ENCODE measurements at regions not wholly inside any gene's neighbourhood (a gene's known extent, or its start where the extent isn't known, plus 50 kb on each side); places are given as distances from the start of the nearest gene placed in this dataset.

- intact Hi-C loops (cut with micrococcal nuclease) = no loop called here
- no peaks in the 10 kb centered on the region for H3K36me3 Mint-ChIP-seq (ENCODE audit: low read depth)
- H3K4me1 Mint-ChIP-seq = peaks cover 23% of the 10 kb centered on the region
- H3K27ac Mint-ChIP-seq = no peak overlapping the region
- POLR2A ChIA-PET = no interaction called here
- CTCF ChIA-PET = no interaction called here
- H3K27me3 Mint-ChIP-seq = no peaks in the 10 kb centered on the region
- no peak overlapping the region for H3K4me3 Mint-ChIP-seq
- H3K9me3 Mint-ChIP-seq = no peaks in the 10 kb centered on the region
- no peak for TF ChIP-seq CTCF (IDR thresholded peaks at IDR 0.05)
- DNase-seq = no peak
- ATAC-seq (ENCODE audit: low read depth) = no peak
Measured at GRCh38 chr6:134434019-134434942, 116.4 kb upstream of the SGK1 start.

GRCh38 chr6:134432036-134432435 lies 114.1 kb upstream of the SGK1 start:
- DNase-seq (no peak), ATAC-seq (ENCODE audit: low read depth) (no peak)
- no peaks in the 10 kb centered on the region for H3K36me3 Mint-ChIP-seq (ENCODE audit: low read depth)
- POLR2A ChIA-PET = no interaction called here
- no peak overlapping the region for H3K4me3 Mint-ChIP-seq
- no peak overlapping the region for H3K27ac Mint-ChIP-seq
- H3K4me1 Mint-ChIP-seq = peaks cover 15% of the 10 kb centered on the region
- CTCF ChIA-PET = no interaction called here
- intact Hi-C loops (cut with micrococcal nuclease) = no loop called here
- no peaks in the 10 kb centered on the region for H3K9me3 Mint-ChIP-seq
- TF ChIP-seq CTCF (IDR thresholded peaks at IDR 0.05) = no peak
- H3K27me3 Mint-ChIP-seq = no peaks in the 10 kb centered on the region

GRCh38 chr6:134431421-134431859 lies 113.5 kb upstream of the SGK1 start:
- Mint-ChIP-seq H3K4me3 (no peak overlapping the region), H3K36me3 (ENCODE audit: low read depth) (no peaks in the 10 kb centered on the region), H3K9me3 (no peaks in the 10 kb centered on the region), H3K27me3 (no peaks in the 10 kb centered on the region), H3K27ac (no peak overlapping the region), H3K4me1 (peaks cover 9% of the 10 kb centered on the region)
- ATAC-seq (ENCODE audit: low read depth) (no peak), DNase-seq (no peak)
- ChIA-PET POLR2A (no interaction called here), CTCF (no interaction called here)
- intact Hi-C loops (cut with micrococcal nuclease) = no loop called here
- TF ChIP-seq CTCF (IDR thresholded peaks at IDR 0.05) = no peak

GRCh38 chr6:134429861-134430380 lies 112.0 kb upstream of the SGK1 start:
- H3K36me3 Mint-ChIP-seq (ENCODE audit: low read depth) = no peaks in the 10 kb centered on the region
- no peak overlapping the region for H3K27ac Mint-ChIP-seq
- no peaks in the 10 kb centered on the region for H3K27me3 Mint-ChIP-seq
- ATAC-seq (ENCODE audit: low read depth) = no peak
- ChIA-PET CTCF (no interaction called here), POLR2A (no interaction called here)
- intact Hi-C loops (cut with micrococcal nuclease) = no loop called here
- TF ChIP-seq CTCF (IDR thresholded peaks at IDR 0.05) = no peak
- no peak overlapping the region for H3K4me3 Mint-ChIP-seq
- DNase-seq = no peak
- H3K9me3 Mint-ChIP-seq = no peaks in the 10 kb centered on the region
- no peaks in the 10 kb centered on the region for H3K4me1 Mint-ChIP-seq

GRCh38 chr6:134427721-134428120 lies 109.8 kb upstream of the SGK1 start:
- no peak for ATAC-seq (ENCODE audit: low read depth)
- no peak for DNase-seq
- intact Hi-C loops (cut with micrococcal nuclease) = no loop called here
- H3K9me3 Mint-ChIP-seq = no peaks in the 10 kb centered on the region
- TF ChIP-seq CTCF (IDR thresholded peaks at IDR 0.05) = no peak
- no peak overlapping the region for H3K27ac Mint-ChIP-seq
- H3K4me3 Mint-ChIP-seq = no peak overlapping the region
- ChIA-PET CTCF (no interaction called here), POLR2A (no interaction called here)
- peaks cover 3% of the 10 kb centered on the region for H3K4me1 Mint-ChIP-seq
- H3K36me3 Mint-ChIP-seq (ENCODE audit: low read depth) = no peaks in the 10 kb centered on the region
- no peaks in the 10 kb centered on the region for H3K27me3 Mint-ChIP-seq
